Fibroblast of skin of abdomen (primary cell): ENCODE measurements at regions not wholly inside any gene's neighbourhood (a gene's known extent, or its start where the extent isn't known, plus 50 kb on each side); places are given as distances from the start of the nearest gene placed in this dataset.
"Not testable (repeated sequence)": the region's sequence is repeated elsewhere in the genome, so short reads cannot be mapped to it uniquely, and the experiment has no call there.

Experiments
- DNase-seq: peaks from one replicate; pipeline ENCODE4 v3.0.0-alpha.2; 2013

DNA sequence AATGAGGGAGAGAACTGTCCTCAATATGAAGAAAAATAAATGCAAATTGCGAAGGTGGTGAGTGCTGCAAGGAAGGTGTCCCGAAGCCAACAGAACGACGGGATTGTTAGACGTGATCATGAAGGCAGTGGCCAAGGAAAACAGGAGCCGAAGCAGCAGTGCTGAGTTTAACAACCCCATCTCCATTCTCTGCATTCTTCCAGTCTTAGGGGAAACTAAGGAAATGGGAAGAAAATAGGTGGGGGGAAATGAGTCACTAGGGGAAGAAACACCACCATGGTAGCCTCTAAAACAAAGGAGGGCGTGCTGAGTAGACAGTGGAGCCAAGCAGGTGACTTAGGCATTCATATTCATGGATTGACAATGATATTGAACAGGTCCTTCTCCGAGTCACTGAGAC, 192.2 kb upstream of the AKR1E2 start:
- no peak for DNase-seq

DNA sequence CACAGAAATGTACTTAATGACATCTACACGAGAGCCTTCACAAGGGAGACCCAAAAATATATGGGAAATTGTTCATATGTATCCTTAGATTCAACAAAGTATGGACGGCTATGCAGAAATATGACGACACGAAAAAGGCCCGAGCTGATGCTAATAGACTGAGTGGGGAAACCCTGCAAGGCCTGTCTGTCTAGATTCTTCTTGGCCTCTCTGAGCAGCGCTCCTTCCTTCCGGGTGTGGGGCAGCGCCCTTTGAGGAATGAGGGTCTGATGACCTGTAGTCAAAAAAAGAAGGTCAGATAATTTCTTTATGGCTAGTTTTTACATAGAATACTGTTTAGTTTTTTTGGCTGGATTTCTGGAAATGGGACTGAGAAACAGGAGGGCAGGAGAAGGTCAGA, 192.8 kb upstream of the AKR1E2 start:
- no peak for DNase-seq

DNA sequence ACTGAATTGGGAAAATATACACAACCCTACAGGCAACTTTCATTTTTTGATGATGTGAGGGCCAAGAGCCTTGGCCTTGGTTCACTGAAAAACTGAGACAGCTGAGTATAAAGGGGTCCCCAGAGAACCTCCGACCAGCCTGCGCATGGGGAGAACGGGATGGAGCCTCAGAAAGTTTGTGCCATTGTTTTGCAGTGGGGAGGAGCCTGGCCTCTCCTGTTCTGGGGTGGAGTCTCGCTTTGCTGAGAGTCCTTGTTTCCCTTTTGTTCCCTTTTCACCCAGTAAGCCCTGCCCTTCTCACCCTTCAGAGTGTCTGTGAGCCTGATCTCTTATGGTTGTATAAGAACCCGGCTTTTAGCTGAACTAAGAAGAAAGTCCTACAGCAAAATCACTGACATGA, 193.2 kb upstream of the AKR1E2 start:
- DNase-seq = no peak

DNA sequence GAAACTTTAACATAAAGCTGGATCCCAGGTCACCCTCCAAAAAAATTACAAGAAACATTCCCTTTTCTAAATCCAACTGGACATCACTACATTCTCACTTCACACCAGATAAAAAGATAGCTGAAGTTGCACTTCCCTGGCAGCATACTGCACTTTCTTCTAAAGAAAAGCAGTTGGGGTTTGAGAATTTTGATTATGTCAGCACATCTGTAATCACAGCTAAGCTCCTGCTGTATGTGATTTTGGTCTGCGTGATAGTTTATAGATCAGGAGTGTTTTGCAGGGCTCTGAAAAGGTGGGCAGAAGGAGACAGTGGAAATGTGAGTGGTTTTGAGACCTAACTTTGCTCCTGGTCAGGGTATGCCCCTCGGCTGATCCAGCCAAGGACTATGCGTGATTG, 199.1 kb upstream of the AKR1E2 start:
- no peak for DNase-seq

DNA sequence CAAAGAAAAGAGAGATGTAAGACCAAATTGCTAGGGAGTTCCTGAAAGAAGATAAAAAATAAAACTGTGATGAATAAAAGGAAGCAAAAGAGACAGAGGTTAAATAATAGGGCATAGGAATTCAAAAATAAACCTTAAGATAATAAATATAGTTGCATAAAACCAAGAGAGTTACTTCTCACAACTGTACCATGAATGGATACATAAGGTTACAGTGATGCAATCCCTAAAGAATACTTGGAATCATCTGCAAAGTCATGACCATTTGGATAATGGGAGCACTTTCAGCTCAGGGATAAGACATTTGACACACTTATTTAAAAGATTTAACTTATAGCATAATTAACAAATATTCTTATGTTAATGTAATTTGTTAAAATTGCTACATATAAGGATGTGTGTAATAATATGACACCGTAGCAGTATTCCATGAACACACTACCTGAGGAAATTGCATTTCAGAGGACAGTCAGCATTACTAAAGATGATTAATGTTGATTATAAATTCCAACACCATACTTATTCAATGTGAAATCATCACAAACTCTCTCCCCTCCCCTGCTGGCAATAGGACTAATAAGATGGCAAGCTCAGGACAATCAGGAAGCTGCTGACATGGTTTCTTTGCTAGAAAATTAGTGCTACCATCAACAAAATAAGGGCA, 202.1 kb upstream of the AKR1E2 start:
- peak; percentile 42 for DNase-seq

DNA sequence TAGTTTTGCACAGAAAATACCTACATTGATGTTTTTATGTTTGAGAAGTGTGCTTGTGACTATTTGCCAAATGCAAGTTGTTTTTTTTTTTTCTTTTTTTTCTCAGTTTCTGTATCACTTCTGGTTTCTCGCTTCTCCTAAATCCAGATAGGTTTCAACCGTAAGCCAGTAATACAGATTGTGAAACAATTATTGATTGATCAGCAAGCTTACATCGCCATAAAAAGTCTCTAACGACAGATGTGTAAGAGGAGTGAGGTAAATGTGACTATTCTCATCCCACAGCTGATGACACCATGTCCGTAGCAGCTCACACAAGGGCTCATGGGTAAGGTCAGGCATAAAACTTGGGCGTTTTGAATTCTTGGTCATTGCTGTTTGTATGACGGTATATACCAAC, 202.8 kb upstream of the AKR1E2 start:
- DNase-seq = no peak

DNA sequence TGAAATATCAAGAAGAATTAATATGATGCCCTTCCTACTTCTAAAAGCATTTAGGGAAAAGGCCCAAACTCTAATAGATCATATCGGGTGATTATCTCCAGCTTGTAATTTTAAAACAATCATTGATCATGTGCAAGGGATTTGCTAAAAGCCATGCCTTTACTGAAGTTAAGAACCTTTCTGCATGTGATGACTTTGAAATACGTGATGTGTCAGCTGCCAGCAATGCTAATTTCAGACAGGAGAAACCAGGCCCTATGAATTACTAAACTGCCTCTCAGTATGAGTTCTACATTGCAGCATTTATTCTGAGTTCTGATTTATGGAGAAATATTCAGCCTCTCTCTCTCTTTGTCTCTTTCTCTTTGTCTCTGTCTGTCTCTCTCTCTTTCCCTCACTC, 203.6 kb upstream of the AKR1E2 start:
- peak; percentile 32 for DNase-seq

DNA sequence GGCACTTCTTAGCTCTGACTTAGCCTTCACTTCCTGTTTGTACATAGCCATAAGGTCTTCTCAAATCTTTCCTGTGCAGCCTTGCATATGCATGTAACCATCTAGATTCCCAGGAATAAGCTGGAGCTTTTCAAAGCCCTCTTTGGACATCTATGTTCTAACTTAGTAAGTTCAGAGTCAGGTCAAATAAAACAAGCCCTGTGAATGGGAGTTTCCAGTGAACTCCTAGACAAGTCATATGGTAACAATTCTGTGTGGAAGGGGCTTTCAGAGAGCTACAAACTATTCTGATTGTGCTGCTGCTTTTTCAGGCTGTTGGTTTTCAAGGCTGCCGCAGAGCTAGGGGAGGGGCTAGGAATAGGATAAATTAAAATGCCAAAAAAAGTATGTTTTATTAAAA, 208.4 kb upstream of the AKR1E2 start:
- DNase-seq = no peak

DNA sequence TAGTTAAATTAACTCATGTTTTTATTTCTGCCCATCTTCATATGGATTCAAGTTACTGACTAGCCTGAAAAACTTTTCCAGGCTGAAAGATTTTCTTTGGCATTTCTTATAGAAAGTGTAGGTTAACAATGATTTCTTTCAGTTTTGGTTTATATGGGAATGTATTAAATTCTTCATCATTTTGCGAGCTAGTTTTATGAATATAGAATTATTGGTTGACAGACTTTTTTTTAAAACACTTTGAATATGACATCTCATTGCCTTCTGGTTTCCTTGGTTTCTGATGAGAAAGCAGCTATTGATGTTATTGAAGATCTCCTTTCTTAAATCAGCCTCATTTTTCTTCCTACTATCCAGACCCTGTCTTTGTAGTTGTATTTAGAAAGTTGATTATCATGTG, 211.0 kb upstream of the AKR1E2 start:
- no peak for DNase-seq

DNA sequence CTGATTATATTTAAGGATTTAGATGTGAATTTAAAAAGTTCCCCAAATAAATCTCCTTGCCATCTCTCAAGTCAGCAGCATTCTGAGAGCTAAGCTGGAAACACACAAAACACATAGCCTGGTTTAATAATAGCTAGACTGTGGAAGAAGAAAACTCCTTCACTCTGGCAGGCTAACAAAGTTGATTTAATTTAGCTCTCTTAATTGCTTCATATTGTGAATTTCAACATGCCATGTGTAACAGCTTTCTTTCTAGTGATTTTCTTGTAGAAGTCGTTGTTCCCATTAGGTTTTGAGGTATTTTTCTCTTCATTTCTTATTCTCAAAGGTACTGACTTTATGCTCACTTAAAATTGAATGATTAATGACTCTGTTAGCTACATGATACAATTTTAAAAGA, 216.8 kb upstream of the AKR1E2 start:
- no peak for DNase-seq

DNA sequence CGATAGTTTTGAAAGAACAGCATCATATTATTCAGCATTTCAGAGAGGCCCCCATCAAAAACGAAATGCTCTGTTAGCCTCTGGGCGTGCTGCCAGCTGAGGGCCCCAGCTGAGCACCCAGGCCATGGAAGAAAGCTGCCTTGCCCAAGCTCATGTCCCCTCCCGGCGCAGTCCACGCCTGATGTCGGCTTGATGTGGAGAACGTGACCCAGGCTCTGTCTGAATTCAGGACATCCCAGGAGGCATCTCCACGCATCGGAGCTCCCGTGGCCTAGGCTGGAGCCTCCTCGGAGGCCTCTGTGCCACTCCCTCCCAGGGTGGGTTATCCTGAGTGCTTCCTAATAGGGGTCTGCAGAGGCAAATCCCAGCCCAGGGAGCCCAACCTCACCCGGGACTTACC, 218.3 kb upstream of the AKR1E2 start:
- DNase-seq = no peak

DNA sequence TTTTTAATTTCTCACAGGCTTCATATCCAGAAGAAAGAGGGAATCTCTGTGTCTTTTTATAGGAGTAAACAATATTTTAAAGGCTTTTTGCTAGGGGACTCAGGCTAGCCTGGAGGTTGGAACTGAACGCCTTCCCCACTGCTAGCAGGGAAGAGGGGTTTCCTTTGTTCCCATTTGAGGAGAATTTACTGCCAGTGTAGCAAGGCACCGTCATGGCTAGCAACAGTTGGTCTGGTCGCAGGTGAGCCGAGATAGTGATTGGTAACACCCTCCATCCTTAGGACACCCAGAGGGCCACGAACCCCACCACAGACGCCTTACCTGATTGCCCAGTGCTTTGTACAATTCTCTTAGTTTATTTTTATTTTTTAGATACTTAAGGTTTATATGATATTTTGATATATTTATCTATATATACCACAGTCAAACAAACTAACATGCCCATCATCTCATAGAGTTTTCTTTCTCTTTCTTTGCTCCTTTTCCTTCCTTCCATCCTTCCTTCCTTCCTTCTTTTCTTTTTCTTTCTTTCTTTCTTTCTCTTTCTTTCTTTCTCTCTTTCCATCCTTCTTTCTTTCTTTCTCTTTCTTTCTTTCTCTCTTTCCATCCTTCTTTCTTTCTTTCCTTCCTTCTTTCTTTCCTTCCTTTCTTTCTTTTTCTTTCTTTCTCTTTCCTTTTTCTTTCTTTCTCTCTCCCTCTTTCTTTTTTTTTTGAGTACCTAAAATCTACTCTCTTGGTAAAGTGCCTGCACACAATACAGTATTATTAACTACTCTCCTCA, 219.0 kb upstream of the AKR1E2 start:
- no peak for DNase-seq

DNA sequence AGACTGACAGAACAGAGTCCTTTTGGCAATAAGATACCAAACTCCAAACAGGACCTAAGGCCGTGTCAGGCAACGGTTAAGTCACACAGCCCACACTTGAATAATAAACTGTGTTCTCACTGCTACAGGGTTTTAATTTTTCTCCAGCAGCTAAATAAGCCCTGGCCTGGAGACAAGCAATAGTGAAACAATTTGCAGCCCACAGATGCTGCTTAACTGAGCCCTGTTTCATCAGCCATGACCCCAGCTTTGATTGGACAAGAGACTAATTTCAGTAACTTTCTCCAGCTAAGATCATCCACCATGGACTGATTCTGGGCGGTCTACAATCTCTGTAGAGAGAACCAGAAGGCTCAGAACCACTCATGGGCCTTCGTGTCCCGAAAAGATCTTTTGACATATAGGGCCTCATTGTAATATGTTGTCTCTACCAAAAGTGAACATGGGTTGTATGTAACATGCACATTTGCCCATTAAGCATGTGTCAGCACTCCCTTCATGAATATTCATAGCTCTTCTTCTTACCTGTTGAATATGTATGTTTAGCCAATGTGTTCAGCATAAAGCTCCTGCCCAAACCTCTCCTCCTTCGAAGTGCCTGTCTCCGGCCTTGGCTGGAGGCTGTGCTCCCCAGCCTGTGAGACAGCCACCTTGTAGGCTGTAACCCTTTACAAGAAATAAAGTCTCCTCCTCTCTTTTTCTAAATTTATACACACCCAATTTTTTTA, 223.1 kb upstream of the AKR1E2 start:
- DNase-seq = no peak

DNA sequence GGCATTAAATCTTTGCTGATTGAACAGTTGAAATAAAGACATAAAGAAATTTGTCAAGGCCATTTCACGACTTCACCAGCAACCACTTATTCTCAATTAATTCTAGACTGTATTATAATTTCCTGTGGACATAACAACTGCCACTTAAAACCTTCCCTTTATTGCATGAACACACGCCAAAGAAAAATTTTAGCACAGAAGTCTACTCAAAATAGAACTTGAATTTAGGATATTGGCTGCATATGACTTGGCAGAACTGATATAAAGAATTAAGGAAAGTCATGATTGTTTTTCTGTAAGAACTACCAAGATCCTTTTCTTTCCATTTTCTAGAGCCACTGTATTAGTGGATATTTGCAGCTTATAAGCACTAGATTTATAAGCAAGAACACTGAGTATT, 226.5 kb upstream of the AKR1E2 start:
- no peak for DNase-seq

DNA sequence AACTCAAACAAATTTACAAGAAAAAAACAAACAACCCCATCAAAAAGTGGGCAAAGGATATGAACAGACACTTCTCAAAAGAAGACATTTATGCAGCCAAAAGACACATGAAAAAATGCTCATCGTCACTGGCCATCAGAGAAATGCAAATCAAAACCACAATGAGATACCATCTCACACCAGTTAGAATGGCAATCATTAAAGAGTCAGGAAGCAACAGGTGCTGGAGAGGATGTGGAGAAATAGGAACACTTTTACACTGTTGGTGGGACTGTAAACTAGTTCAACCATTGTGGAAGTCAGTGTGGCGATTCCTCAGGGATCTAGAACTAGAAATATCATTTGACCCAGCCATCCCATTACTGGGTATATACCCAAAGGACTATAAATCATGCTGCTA, 228.1 kb upstream of the AKR1E2 start:
- DNase-seq = not testable (repeated sequence)

DNA sequence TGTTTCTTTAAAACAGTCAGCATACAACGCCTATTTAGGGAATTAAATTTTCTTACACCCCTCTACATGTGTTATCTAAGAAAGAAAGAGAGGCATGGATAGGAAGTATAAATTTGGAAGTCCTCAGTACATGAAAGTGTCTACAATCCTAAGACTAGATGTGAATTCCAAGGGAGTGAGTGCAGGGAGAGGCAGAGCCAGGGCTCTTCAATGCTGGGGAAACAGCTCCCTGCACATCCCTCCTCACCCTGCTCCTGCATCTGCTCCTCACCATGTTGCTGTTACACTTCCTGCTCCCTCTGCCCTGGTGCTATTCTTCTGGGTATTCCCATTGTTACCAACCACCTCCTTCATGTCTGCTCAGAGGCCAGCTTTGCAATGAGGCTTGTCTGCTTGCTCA, 229.1 kb upstream of the AKR1E2 start:
- DNase-seq = peak; percentile 43

DNA sequence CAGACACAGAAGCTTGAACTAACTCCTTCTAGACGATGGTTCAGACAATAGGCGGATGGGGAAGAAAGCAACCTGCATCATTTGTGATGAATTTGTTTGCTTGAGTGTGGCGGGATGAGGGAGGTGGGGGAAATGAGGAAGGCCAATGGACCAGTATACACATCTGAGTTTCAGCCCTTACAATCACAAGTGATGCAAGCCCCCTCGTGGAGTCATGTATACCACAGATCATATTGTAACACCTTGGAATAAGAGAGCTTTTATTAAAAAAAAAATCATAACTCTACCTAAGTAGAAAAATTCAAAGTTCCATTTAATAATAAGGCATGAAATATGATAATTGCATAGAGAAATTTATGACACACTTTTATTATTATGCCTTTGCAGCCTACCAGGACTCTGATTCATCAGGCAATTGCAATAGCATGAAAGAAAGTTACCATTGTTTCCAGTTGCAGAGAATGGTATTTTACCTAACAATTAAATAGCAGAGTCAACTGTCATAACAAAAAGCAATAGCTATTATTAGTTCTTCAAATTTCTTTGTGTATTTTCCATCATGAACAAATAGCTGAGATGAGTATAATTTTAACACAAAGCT, 230.2 kb upstream of the AKR1E2 start:
- DNase-seq = peak; percentile 47

DNA sequence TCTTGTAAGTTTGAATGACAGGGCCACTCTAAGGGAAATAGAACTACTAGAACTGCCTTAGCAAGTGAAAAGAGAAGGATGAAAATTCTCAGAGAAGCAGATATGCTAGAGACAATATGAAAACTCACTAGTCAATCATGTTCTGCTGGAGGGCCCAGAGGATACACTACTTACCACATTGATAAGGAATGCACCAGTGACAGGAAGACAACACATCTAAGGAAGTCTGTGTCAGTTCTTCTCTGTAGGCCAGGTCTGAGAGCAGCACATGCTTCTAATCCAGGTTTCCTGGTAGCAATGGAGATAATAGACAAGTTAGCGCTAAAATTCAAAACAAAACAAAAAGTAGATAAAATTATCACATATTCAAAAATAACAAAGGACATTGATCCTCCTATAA, 235.2 kb upstream of the AKR1E2 start:
- no peak for DNase-seq

DNA sequence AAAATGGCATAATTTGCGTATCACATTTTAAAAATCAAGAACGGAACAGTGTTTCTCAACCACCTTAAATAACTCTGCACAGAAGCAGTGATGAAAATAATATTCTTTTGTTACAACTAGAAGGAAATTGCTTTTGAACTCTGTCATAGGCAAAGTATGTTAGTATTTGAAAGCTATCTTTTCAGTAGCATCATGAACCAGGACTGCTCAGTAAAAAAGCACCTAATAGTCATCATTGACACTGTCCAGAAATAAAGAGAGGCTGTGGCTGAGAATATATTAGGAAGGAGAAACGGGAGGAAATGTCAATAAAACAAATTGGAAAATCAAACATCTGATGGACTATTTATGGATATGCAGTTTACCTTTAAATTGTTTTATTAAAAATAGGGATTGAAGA, 237.2 kb upstream of the AKR1E2 start:
- peak; percentile 19 for DNase-seq

DNA sequence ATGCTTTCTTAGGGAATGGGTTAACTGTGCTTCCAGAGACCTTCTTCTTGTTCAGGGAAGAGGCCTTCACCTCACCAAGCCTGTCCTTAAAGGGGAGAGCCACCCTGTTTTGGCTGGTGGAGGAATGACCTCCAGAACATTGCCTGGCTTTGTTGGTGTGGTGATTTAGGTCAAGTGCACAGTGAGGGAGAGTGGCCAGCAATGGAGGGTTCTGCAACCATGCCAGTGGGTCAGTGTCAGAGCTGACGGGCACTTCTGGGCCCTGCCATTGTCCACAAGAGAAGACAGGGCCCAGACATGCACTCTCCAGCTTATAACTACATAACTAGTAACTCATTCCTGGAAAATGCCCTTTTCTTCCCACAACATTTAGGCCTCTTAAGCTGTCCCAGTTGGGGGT, 238.5 kb upstream of the AKR1E2 start:
- DNase-seq = no peak

DNA sequence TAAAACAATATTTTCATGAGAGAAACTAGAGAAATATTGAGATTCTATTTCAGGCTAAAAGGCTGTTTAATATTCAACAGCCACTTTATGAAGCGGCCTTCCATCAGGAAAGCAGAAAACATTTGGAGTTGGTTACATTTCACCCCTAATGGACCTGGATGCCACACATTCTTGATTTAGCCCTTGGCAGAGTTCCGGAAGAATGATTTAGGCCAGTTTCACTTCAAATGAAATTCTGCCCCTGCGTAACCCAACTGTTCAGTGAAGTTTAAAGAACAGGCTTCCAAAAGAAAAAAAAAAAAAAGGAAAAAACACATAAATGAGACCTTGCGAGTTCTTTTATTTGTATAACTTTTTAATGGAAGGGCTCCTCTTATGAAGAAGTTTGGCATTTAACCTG, 239.2 kb upstream of the AKR1E2 start:
- DNase-seq = peak; percentile 69

DNA sequence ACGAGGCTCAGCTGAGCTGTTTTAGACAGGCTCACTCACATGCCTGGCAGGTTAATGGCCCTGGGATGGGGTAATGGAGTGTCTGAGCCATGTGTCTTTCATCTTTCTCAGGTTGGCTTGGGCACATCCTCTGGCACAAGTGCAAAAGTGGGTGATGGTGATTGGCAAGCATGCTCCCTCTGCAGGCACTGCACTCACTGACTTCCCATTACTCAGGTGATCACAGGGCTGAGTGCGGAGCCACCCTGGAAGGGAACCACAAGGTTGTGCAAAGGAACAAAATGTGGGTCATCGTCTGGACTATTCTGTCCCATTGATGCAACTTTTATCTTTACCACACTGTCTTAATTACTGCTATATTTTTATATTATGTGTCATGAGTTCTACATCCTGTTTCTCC, 244.1 kb upstream of the AKR1E2 start:
- no peak for DNase-seq

DNA sequence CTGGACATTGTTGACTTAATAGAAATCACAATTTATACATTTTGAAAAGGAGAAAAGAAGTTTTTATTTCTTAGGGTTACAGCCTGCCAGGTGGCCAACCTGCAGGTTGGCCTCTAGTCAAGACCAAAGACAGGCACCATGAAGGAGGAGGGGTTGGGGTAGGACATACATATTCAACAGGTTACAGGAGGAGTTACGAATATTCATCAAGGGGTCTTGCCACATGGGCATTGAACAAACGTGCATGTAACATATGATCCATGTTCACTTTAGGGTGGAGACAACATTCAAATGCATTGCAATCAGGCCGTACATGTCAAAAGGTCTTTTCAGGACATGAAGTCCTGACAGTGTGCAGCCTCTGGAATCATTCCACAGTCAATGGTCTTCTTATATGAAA, 246.2 kb upstream of the AKR1E2 start:
- DNase-seq = no peak

DNA sequence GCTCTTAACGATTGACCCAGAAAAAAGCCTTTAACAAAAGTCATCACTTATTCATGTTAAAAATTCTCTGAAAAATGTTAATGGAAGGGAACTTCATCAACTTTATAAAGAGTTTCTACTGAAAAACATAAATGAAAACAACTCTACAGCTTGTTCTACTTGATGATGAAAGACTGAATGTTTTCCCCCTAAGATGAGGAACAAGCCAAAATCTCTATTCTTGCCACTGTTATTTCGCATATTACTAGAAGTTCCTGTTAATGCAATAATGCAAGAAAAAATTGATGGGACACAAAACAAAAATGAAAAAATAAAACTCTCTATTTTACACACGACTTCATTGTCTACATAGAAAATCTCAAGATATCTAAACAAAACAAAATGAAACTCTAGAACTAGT, 249.8 kb upstream of the AKR1E2 start:
- DNase-seq = no peak
